Inferior parietal cortex (tissue), 1 donor: ENCODE measurements at regions not wholly inside any gene's neighbourhood (a gene's known extent, or its start where the extent isn't known, plus 50 kb on each side); places are given as distances from the start of the nearest gene placed in this dataset.
A peak's percentile ranks its signal among the peaks of the same experiment; 100 is the strongest.
"Not testable (repeated sequence)": the region's sequence is repeated elsewhere in the genome, so short reads cannot be mapped to it uniquely, and the experiment has no call there.

Experiments used
- DNase-seq: peaks from one replicate; pipeline ENCODE4 v3.0.0-alpha.2; 2016; ENCODE audit errors: extremely low spot score

DNA sequence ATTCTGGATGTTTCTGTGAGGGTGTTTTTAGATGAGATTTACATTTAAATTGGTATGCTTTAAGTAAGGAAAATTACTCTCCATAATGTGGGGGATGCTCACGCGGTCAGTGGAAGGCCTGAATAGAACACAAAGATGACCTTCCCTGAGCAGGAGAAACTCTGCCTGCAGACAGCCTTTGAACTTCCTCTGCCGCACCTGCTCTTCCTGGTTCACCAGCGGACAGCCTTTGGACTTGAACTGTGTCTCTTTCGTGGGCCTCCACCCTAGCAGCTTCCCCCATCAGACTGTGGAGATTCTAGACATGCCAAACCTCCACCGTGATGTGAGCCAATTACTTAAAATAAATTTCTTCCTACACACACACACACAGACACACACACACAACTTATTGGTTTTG, 210.7 kb downstream of the EFCAB11 start:
- DNase-seq: no peak

DNA sequence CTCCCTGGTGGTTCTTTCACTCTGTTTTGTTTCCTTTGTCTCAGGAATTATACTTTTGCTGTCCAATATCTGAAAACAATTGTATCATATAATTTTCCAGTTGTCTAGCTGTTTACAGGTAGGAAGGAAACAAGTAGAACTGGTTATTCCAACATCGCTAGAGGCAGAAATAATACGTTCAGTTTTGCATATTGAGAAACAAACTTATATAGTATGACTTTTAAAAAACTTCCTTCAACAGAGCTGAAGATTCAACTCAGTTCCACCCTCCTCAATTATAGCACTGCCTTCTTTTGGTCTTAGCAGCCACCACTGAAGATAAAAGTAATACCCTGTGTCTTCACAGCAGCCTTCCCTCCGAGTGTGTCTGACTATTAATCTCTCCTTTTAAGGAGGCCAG, 214.3 kb downstream of the EFCAB11 start:
- no peak for DNase-seq

DNA sequence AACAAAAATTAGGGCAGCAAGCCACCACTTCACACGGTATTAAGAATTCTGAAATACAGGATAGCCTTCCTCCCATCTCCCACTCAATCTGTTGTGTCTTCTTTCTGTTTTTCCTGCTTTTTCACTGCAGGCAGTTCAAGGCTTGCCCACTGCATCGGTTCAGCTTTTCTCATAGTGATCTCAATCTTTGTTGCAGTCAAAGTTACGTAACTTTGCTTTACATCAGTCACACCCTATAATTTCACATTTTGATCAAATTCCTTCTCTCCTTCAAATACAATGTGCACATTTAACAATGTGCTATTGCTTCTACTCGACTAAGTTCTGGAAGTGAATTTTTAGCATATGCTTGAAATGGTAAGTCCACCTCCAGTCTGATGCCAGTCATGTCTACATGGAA, 217.6 kb downstream of the EFCAB11 start:
- no peak for DNase-seq

DNA sequence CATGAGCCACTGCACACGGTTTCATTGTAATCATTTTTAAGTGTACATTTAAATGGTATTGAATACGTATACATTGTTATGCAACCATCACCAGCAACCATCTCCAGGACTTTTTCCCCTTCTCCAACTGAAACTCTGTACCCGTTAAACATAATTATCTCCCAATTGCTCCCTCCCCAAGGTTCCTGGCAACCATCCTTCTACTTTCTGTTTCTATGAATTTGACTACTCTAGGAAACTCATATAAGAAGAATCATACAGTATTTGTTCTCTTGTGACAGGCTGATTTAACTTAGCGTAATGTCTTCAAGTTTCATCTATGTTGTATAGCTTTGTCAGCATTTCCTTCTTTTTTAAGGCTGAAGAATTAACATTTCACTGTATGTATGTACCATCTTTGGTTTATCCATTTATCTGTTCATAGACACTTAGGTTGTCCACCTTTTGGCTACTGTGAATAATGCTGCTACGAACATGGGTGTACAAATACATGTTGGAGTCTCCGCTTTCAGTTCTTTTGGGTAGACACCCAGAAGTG, 223.1 kb downstream of the EFCAB11 start:
- DNase-seq: no peak

DNA sequence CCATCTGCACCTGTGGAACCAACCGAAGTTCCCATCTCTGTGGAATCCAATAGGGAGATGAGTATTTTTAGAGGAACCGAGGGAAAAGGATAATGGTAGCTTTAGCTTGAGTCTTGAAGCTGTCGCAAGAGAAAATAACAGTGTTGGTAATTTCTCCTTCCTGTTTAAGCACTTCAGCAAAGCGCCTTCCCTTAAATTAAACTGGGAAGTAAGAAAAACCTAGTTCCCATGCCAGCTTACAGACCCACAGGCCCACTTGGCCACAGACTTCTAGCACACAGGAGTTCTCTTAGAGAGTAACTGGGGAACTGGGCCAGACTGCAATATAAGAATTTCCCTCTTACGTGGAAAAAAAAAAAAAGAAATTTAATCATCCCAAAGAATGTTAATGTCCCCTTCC, 223.8 kb downstream of the EFCAB11 start:
- DNase-seq: no peak

DNA sequence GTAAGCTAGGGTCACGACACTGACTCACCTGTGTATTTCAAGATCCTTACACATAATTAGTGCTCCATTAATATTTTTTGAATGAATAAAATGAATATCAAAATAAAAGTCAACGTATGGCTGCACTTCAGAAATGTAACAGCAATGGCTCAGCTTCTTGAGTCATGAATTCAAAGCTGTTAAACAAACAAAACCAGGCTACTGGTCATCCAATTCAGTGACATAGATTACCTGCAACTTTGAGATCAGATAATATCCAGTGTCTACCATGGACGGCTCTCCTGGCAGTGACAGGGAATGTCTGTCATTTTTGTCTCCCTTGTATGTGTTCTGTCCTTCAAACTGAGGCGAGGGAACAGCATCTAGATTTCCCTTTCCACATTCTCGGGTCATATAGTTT, 225.6 kb downstream of the EFCAB11 start:
- DNase-seq: no peak

DNA sequence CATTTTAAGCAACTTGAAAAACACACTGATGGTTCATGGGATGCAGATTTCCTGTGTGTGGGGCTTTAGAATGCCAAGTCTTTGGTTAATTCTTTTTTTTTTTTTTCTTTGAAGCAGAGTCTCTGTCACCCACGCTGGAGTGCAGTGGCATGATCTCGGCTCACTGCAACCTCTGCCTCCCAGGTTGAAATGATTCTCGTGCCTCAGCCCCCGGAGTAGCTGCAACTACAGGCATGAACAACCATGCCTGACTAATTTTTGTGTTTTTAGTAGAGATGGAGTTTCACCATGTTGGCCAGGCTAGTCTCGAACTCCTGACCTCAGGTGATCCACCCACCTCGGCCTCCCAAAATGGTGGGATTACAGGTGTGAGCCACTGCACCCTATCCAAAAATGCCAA, 228.3 kb downstream of the EFCAB11 start:
- not testable (repeated sequence) for DNase-seq

DNA sequence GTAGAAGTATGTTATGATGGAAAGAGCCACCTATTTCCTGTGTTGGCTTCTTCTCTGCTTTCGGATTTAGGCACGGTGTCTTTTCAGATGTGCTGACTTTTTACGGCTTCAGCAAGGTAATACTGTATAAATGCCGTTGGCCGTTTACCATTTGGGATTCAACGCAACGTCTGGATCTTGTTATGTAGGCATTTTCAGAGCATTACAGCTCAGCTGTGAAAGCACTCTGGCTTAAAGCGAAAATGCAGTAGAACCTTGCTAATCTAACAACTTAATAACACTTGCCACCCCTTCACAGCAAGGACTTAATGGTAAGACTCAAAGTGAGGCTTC, 229.9 kb downstream of the EFCAB11 start:
- no peak for DNase-seq

DNA sequence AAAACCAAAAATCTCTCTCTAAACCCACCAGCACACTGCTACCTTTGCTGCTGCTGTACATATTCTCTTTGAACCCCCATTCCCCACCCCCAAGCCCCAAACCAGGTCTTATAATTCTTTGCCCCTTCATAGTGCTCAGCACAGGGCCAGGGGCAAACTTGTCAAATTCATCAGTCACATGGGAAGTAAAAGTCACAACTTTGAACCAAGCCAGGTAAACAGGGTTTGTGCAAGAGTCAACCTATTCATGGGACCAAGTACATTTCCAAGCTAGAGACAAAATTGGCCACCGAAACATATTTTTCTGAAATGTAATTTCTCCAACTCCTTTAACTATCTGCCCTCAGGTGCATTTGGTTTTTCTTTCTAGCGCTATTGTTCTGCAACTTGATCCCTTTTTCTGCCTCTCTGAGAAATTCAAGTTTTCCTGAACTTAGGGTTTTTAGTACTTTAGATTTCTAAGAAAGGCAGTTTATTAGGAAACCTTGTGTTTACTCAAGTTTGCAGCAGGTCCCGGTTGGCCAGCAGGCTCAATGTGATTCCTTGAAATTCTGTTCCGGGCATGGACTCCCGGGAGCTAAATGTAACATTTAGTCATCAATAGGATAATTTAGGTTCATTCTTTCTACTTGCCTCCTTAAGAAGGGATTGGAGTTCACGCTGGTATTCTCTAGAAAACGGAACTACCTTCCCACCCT, 230.5 kb downstream of the EFCAB11 start:
- no peak for DNase-seq

DNA sequence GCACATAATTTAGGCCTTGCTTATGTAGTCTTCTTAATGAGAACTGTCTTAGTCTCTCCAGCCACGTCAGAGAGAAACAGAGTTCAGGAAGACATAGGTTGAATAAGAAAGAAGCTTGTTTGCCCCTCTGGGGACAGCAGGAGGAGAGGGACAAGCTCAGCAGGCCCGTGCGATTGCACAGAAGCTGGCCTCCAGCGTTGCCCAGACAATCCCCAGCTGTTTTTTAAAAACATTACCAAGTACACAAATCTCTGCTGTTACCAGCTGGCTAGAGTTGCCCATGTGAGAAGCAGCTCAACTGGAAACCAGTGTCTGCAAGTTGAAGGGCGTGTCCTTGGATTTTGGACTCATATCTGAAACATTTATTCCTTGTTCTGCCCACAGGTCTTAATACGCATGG, 232.6 kb downstream of the EFCAB11 start:
- DNase-seq: no peak

DNA sequence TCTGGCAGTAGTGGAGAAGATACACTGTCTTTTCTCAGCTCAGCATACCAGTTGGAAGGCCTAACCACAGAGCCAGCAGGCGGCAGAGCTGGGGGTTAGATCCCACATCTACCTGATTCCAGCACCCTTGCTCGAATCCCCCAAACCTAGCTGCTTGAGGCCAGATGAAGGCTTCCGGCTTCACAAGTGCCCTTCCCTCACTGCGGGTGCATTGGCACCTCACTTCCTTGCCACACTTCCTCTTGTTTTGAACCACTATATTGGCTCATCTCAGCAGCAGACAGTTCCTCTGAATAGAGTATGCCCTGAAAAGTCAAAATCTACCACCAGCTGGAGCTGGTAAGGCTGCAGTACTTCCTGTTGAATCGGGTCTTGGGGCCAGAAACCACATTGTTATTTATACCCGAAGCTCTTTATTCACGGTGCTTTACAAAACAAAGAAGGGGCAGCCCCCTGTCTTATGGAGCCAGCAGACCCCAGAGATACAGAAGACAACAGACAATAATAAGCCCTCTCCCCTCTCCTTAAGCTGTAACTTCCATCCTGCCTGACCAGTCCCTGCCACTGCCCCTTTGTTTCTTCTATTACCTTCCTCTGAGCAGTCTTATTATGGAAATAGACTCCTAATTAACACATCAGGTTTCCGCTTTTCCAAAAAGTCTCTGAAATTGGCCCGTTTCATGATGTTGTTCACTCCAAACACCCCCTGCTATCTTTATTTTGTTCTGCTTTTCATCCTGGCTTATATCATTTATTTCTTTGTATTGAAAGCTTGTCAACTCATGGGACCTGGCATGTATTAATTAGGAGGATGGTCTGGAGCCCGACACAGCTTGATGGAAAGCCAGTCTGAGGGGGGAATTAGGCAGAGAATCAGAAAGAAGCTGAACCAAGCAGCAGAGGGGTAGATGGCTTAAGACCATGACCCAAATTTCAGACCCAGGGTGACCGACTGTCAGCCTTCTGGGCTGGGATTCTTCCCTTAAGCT, 233.5 kb downstream of the EFCAB11 start:
- peak; percentile 16 for DNase-seq

DNA sequence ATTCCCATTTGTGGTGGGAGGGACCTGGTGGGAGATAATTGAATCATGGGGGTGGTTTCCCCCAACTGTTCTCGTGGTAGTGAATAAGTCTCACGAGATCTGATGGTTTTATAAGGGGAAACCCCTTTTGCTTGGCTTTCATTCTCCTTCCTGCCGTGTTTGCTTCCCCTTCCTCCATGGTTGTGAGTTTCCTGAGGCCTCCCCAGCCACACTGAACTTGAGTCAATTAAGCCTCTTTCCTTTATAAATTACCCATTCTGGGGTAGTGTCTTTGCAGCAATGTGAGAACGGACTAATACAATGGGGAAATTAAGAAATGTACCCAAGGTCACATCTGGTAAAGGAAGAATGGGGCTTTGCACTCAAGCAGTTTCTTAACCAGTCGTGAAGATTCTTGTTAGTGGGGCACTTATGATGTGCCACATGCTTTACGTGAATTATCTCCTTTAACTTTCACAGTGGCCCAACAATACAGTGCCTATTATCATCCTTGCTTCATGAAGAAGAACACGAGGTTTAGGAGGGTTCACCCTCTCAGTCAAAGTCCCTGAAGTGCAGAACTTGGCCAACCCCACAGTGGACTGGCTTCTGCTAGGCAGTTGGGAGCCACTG, 234.3 kb downstream of the EFCAB11 start:
- DNase-seq: no peak

DNA sequence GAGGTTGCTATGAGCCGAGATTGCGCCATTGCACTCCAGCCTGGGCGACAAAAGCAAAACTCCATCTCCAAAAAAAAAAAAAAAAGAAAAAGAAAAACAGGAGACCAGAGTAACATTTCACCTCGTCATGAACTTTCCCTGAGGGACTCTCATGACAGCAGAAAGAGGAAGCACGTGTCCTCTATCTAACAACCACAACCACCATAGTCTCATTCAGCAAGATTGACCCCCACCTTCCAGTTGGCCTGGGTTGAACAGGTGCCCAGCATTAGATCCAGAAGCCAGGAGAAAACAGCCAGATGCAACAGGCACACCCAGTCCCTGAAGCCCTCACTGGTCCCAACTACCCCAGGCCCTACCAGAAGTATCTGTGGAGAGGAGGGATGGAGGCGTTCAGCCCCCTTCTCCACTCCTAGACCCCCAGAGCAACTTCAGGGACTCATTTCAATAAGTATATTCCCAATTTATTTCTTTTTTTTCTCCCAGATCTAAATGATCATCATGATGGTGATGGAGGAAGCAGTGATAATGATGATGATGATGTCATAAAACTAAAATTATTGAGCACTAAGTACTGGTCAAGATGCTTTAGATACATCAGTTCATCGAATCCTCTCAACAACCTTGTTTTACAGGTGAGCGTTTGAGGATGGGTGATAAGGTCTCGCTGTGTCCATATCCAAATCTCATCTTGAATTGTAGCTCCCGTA, 235.0 kb downstream of the EFCAB11 start:
- no peak for DNase-seq

DNA sequence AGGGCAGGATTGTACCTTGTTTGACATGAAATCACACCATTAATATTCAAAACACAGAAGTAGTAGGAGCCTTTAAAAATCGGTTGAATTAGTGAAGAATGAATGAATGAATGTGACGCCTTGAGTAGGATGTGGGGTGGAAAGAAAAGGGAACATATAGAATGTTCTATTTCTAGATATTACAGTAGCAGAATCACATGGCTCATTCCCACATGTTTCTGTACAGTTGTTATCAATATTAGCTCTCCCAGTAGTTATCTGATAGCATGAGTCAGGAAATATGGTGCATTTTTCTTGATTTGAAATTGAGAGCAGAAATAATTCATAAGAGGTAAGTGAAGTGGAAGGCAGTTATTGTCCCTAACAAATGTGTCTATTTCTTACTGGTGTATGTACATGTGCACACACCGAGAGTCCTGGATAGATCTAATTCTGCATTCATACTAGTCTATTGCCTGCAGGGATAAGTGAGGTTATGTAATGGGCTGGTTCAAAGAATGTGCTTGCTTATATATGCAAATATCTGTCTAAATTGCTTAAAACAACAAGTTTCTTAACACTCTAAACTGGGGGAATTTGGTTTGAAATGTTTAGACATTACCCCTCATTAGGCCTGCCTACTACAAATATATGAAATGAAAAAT, 245.4 kb downstream of the EFCAB11 start:
- no peak for DNase-seq

DNA sequence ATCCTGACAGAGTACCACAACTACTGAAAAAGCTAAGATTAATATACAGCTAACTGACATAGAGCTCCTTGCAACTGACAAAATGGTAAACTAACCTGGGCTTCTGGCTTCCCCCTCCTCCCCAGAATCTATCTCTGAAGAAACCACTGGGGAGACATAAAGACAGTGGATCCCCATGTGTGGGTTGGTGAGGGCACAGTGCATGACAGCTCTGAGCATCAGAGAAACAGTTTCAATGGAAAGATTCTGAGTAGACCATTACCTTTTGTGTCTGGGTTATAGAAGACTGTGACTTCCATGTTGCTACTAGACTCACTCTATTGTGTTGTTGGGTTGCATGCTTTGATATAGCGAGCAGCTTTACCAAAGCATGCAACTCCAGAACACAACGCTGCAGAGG, 247.4 kb downstream of the EFCAB11 start:
- DNase-seq: no peak

DNA sequence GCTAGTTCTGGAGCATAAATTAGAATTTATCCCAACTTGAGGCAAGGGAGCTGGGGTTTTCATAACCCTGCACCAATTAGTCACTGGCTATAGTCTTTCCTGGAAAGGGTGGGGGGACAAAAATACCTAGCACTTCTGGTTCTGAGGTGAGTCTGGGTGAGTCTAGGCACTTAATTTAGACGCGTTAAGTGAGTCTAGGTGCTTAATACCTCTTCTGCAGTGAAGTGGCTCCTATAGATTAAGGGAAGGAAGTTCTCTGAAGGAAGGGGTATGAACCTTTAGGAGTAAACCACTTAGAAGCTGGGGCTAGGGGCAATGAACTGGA, 251.7 kb downstream of the EFCAB11 start:
- no peak for DNase-seq

DNA sequence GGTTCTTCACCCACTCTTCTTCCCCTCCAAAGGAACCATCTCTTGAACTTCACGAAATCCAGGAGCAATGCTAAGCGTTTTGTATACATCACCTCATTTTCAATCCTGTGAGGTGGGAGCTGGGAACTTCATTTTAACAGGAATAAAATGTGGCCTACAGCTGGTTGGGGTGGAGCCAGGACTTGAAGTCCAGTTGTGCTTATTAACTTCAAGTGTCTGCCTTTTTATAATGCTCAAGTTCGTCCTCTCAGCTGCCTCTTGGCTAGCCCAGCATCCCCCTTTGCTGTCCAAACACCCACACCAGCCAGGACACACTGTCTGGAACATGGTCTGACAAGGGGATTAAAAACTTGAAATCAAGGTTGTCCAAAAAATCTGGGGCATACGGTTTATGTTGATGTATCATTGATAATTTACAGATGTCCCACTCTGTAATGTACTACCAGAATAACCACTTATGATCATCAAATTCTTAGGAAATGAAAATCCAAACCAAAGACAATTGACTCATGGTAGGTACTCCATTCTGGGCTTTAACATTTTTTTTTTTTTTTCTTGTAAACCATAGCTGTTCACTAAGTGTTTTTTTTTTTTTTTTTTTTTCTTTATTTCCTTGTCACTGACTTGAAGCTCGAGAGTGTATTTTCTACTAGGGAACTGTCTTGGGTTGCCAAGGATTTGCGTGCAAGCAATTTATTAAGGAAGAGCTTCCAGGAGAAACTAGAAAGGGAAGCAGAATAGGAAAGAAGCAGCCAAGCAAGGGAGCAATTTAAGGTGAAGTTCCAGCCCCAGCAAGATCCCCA, 252.3 kb downstream of the EFCAB11 start:
- DNase-seq: no peak

DNA sequence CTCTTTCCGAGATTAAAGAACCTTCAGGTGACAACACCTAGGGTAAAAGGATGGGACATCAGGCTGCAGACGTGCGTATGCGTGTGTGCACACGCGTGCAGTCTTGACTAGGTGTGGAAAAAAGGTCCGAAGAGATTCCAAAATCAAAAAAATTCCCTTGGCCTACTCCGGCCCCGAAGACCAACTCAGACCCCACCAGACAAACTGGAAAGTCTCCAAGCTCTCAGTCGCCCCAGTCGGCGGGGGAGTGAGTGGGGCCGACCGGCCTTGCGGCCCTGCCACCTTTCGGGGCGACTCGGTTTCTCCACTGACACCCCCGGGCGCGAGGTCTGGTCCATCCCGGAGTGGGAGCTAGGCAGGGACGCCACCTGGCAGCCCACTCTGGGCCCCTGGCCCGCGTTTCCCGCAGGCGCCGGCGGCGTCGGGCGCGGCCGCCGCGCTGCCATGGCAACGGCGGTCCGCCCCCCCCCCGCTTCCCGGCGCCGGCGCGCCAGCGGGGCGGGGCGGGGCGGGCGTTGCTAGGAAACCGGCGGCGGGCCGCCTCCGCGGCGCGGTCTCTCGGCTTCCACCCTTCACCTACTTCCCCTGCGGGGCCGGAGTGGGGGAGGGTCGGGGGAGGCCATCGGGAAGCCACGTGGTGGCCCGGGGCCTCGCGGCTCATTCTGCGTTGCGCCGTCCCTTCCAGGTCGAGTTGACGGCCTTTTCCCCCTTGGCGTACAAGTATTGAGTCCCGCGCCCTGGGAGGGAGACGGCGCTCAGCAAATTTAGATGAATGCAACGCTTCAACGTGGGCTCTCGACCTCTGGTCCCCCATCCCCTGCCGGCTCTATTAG, 253.1 kb downstream of the EFCAB11 start:
- DNase-seq: peak; percentile 55

DNA sequence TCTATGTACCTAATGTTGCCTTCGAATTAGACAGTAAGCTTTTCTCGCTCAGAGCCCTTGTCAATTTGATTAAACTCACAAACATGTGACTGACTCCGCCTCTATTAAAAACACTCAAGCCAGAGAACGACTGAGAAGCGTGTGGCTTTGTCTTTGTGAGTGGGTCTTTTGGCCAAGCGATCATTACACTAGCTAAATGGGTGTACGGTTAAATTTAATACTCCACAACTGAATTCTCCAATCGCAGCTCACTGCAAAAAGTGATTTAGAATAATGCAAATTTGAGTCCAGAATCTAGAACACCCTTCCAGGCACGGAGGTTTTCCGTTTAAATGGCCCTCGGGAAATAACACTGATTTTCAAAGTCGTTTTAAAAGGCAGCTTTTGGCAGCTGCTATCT, 253.7 kb downstream of the EFCAB11 start:
- no peak for DNase-seq

DNA sequence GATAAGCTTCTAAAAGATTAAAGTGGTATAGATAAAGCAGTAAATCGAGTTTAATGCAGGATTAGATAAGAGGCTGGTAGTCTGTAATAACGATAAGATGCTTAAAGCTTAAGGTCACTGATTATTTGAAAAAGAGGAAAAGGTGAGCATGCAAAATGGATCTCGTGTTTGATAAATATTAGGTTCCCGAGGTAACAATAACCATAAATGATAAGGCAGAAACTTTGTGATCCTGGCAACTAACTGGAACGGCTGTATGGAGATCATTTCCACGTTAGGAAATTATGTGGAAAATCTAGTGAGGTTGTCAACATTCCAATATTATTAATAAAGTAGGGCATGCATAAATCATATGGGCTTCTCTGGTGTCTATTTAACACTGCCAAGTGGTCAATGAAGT, 255.5 kb downstream of the EFCAB11 start:
- no peak for DNase-seq
